SH-SY5Y (cell line): ENCODE measurements at regions not wholly inside any gene's neighbourhood (a gene's known extent, or its start where the extent isn't known, plus 50 kb on each side); places are given as distances from the start of the nearest gene placed in this dataset.

ENCODE experiments used
- GATA2 ChIP-seq: IDR thresholded peaks from 2 replicates; pipeline ENCODE4 v1.6.1; 2011; ENCODE audit warnings: mild to moderate bottlenecking, low read depth, low read length
- GATA3 ChIP-seq: IDR thresholded peaks from 2 replicates; pipeline ENCODE4 v1.6.1; 2011; ENCODE audit warnings: low read depth, mild to moderate bottlenecking, low read length, moderate library complexity

DNA sequence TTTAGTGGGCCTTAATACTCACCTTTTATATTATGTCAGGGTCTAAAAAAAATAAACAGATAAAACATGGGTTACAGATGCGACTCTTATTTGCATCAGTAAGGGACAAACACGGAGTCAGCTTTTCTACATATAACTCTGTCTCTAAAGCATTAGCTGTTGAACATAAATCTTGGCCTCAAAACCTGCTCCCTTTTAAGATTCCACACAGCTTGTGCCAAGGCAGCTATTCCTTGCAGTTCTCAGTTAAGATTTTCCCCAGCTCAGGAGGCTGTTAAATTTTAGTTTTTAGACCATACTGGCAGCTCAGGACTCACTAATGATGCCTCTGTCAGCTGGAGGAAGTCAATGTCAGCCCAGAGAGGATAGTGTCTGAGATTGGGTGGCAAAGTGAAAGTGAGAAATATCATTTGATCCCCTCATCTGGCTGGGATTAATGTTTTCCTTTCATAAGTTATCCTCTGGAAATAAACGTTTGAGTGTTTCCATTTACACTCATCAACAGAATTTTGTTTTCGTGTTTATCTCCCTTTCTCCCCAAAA lies 287.5 kb downstream of the ELAVL2 start:
- no peak for TF ChIP-seq GATA2

DNA sequence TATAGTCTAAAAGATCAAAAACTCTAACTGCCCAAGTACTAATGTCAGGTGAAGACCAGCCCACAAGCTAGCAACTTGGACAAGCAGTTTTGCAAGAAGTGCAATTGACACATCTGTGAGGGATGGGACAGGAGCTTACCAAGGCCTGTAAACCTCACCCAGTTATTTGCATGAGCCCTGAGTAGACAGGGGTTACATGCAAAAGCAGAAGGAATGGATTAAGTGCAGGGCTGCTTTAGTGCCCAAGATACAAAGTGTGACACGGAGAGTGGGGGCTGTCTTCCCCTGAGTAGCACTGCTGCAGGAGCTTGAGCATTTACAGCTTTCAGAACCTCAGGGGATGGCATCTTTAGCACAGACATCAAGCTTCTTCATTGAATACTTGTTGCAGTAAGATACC lies 286.7 kb downstream of the ELAVL2 start:
- TF ChIP-seq GATA2 (no peak), GATA3 (no peak)

DNA sequence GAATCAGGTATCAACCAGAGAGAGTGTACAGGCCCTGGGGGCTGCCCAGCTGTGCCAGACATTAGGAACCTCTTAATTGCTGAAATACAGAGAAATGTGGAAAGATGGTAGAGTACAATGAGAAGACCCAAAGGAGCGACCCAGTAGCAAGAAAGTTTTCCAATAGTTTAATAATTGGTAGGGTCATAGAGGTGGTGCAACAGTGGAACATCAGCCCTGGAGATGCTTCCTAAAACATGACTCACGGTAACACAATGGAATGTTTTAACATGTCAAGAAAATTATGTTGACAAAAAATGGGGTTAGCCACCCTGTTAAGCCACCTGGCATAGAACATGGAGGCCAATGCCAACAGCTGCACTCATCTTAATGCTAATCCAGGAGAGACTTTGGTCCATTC lies 284.1 kb downstream of the ELAVL2 start:
- TF ChIP-seq GATA3: no peak
- TF ChIP-seq GATA2: no peak

DNA sequence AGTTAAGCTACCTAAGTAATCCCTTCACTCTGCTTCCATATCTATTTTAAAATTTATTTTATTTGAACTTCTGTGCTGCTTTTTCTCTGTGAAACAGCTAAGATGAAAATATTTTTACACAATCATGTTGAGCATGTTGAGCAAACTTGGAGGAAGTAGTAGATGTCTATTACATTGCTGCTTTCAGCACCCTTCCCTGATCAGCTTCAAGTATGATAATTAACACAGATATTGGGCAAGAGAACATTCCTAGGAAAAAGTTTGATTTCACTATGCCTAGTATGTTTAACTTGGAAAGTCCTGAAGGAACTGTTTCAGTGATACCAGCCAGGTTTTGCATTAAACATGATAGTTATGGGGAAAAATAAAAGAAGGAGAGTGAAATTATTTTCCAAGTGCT lies 283.6 kb downstream of the ELAVL2 start:
- TF ChIP-seq GATA3 (no peak), GATA2 (no peak)

DNA sequence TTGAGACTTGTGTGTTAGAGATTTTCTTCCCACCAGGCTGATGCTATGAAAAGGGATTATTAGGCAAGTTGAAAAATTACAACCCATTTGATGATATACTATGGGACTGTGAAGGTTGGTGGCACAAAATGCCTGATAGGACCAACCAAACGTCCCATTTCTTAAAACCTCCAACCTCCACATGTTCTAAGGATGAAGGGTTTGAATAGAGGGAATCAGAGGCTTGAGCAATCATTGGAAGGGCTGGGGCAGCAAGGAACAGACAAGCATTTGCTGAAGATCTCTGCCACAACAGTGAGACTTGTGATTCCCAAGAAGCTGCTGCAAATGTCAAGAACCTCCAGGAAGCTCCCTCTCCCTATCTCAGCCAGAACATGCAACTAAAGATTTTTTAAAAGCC lies 283.1 kb downstream of the ELAVL2 start:
- TF ChIP-seq GATA2 (no peak), GATA3 (no peak)

DNA sequence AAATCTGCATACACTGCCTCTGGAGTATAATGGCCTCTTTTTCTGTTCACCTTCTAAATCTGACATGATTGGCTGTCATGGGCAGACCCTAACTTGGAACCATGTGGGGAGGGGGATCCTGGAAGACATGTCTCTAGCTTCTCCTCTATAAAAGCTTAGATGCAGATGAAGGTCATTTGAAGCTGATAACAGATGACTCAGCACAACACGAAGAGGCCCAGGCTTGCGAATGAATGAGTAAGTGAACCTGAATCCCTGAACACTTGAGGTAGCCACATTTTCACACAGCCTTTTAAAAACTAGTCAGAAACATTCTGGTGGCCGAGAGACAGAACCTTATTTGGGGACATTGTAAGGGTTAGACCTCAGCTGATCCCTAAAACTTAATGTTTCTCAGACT lies 282.6 kb downstream of the ELAVL2 start:
- TF ChIP-seq GATA3 (no peak), GATA2 (no peak)

DNA sequence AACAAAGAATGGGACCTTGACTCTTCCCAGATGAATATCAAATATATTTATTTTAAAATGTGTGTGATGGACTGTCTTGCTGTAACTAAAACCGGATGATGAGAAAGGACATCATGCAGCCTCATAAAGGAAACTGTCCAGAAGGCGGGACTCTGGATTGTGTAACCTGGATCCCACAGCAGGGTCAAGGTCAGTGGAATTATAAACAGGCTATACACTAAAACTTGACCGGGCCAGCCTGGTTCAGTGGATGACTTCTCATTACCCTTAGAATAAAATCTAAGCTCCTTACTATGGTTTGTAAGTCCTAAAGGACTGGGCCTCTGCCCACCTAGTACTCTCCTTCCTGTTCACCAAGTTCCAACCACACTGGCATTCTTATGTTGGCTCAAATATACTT lies 280.3 kb downstream of the ELAVL2 start:
- no peak for TF ChIP-seq GATA2
- no peak for TF ChIP-seq GATA3

DNA sequence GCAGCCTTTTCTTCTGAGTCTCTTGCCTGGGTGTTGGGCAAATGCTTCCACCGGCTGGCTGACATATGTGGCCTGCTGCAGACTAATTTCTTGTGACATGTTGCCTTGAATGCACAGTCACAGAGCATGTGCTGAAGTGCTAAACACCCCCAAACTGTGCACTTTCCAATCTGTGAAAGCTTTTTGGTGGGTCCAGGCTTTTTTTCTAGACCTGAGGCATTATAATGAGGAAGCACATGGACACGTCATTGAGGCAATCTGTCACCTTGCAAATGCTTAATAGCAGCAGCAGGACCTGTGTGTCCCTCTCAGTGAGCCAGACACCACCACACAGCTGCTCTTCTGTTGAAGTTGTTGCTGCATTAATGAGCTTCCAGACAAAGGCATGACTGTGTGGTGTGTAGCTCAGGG lies 274.7 kb downstream of the ELAVL2 start:
- TF ChIP-seq GATA3 (no peak), GATA2 (no peak)

DNA sequence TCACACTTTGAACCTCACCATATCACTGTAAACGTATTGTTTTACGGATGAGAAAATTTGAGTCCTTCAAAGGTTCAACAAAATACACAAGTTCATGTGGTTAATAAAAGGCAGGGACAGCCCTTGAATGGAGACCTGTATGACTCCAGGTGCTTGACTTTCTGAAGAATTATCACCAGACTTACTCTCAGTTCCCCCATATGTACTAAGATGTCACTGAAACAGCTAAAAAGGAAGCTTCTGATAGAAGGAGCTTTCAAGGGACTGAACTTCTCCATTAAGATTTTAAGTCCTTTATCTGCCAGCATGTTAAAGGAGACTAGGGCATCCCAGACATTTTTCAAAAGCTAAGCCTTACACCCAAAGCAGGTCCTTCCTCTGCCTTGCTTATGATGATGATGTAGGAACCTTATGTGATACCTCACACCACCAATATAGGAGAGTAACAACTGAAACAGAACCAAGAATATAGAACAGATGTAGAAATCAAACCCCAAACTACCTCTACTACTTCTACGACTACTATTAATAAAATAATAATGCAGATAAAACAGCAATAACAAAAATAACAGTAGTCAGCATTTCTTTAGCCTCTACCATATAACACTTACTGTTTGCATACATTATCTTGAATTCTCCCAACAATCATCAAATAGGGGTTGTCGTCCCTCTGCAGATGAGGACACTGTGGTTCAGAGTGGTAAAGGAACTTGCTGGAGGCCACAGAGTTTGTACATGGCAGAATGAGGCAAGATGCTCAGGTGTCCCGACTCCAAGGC lies 273.9 kb downstream of the ELAVL2 start:
- no peak for TF ChIP-seq GATA2
- no peak for TF ChIP-seq GATA3

DNA sequence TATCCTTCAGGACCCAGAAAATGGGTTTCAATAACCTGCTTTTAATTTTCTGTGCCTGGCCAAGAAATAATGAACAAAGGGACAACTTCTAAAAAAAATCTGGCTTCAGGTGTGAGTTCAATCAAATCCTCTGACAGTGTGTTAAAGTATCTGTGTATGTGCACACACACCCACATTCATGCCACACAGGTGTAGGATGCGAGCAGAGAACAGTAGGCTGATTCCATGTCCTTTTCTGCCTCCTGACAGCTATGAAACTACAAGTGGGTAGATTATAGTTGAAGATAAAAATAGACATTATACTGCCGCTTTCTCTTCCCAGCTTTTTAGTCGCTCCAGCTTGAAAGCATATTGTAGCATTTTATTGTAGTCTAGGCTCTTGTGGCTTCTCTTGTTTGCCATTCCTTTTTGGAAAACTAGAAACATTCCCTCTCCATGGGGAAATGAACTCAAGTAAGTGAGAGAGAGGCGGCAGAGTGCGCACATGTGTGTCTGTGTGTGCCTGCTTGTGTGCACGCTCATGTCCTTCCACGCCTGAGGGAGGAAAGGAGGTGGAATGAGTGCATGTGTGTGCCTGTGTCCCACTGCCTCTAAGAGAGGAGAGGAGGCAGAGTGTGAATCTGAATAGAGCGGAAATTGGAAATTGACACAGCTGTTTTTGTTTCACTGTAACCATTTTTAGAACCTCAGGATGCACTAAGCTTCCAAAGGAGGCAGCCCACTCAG lies 273.0 kb downstream of the ELAVL2 start:
- no peak for TF ChIP-seq GATA2
- no peak for TF ChIP-seq GATA3

DNA sequence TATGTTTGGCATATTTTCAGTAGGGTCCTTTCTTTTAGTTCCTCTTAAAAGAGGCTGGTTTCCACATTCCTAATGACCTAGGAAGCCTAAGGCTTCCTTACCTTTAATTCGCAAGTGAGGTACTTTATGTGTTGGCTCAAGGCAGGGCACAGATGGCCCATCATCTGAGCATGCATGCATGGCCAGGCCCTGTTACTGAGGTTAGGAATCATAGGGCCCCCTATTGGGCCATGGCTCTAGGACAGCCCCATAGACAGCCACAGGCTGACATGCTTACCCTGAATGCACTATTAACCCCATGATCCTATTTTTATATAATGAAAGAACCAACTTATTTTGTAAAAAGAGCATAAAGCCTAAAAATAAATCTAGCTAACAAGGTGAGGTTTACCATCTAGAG lies 271.4 kb downstream of the ELAVL2 start:
- TF ChIP-seq GATA2 (no peak), GATA3 (no peak)

DNA sequence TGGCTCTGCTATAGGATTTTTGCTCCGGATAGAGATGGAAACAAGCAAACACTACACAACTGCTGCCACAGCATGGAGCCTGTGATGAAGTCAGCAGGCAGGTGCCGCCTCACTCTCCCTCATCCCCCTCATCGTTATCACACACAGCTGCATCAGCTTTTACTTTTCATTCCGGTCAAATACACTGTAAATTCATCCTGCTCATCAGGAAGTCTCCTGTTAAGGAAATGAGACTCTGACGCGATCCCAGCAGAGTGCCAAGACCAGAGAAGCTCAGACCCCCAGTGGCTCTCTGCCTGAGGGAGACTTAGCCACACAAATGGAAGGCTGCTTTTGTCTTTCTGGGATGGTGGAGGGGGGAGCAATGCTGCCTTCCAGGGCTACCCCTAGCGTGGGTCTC lies 270.2 kb downstream of the ELAVL2 start:
- TF ChIP-seq GATA3: no peak
- no peak for TF ChIP-seq GATA2

DNA sequence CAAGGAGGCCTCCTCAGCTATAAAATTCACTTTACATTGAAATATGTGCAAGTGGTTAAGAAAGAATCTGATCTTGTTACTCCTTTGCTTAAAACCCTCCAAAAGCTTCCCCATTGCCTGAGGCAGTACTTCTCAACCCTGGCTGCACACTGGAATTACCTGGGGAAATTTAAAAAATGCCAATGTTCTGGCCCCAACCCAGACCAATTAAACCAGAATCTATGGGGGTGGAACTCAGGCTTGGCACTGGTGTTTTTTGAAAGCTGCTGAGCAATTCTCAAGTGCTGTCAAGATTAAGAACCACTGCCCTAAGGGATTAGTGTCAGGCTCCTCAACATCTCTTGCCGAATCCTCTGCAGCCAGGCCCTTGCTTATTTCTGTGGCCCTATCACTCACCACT lies 269.6 kb downstream of the ELAVL2 start:
- TF ChIP-seq GATA3: no peak
- TF ChIP-seq GATA2: no peak

DNA sequence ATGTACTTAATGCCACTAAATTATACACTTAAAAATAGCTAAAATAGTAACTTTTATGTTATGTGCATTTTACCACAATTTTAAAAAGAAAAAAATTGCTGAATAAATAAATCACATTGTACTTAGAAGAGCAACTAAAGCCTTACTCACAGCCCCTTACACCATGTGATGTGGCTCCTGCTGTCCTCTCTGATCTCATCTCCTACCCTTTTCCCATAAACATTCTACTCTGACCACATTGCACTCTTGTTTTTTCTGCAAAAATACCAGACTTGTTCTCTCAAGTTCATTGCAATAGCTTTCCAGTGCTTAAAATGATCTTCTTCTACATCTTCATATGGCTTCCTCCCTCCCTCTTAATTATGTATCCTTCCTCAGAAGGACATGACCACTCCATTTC lies 268.4 kb downstream of the ELAVL2 start:
- TF ChIP-seq GATA3: no peak
- TF ChIP-seq GATA2: no peak

DNA sequence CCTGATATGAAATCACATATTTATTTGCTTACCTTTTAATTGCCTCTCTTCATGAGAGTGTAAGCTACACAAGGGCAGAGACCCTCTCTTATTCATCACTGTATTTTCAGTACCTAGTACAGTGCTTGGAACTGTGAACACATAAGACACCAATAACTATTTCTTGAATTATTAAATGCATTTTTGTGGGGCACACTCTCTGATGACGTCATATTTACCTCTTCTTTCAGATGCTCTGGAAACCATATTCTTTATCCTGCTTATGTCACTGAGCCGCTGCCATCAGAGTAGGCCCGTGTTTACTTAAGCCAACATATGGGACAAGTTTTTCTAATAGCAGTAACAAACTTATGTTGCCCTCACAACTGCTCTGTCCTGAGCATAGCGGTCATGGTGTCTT lies 266.5 kb downstream of the ELAVL2 start:
- no peak for TF ChIP-seq GATA3
- no peak for TF ChIP-seq GATA2

DNA sequence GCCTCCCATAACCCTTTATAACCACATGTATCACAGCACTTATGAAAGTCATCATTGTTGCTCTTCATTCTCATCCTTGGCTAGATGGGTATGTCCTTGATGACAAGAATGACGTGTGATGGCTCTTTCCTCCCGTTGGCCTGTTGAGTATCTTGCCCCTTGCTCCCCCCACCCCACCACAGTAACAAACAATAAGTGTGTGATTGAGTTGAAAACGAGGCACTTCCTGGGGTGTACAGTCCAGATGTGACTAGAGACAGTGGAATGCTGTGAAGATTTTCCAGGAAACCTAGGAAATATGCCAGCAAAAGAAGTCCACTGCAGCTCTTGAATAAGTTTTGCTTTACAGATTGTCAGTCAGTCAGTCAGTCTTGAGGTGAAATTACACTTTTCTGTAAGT lies 262.5 kb downstream of the ELAVL2 start:
- no peak for TF ChIP-seq GATA2
- no peak for TF ChIP-seq GATA3
